HG03139 (cell line): ENCODE measurements at regions not wholly inside any gene's neighbourhood (a gene's known extent, or its start where the extent isn't known, plus 50 kb on each side); places are given as distances from the start of the nearest gene placed in this dataset.
A peak's percentile ranks its signal among the peaks of the same experiment; 100 is the strongest.
"Not testable (repeated sequence)": the region's sequence is repeated elsewhere in the genome, so short reads cannot be mapped to it uniquely, and the experiment has no call there.

Experiments
- ATAC-seq: cut with Tn5 transposase; IDR thresholded peaks from one replicate; pipeline ENCODE4 v1.9.1; 2021; ENCODE audit not compliant: unreplicated experiment

- ATAC-seq: not testable (repeated sequence)
Measured at GRCh38 chr1:199095628-199096027, 456.8 kb downstream of the PTPRC start.

DNA sequence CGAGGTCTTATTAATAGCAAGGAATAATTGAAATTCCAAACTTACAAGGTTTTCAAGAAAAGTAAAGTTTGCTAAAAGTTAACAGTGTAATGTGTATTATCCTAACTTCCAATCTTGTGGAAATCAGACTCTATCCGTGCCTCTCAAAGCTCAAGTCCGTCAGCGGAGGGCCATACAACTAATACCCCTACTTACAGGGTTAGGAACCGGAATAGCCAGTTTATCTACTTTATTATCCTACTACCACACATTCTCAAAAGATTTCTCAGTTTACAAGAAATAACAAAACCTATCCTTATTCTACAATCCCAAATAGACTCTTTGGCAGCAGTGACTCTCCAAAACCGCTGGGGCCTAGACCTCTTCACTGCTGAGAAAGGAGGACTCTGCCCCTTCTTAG, 457.8 kb downstream of the PTPRC start:
- ATAC-seq: no peak

DNA sequence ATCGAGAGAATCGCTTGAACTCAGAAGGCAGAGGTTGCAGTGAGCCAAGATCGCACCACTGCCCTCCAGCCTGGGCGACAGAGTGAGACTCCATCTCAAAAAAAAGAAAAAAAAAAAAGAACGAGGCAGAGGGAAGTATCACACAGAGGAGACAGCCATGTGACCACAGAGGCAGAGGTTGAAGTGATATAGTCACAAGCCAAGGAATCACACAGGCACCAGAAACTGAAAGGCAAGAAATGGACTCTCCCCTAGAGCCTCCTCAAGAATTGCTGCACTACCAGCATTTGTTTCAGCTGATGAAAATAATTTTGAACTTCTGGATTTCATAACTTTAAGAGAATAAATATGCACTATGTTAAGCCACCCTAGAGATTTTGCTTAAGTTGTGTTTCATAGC, 459.6 kb downstream of the PTPRC start:
- no peak for ATAC-seq

- ATAC-seq: no peak
Measured at GRCh38 chr1:199101139-199101538, 462.3 kb downstream of the PTPRC start.

GRCh38 chr1:199101635-199102034, 462.8 kb downstream of the PTPRC start:
- no peak for ATAC-seq

DNA sequence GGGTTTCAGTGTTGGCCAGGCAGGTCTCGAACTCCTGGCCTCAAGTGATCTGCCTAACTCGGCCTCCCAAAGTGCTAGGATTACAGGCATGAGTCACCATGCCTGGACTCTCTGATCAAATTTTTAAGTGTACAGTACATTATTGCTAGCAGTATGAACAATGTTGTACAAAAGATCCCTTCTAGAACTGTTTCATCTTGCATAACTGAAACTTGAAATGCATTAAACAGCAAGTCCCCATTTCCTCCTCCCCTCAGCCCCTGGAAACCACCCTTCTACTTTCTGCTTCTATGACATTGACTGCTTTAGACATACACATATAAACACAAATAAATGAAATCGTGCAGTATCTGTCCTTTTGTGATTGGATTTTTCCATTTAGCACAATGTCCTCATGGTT, 463.4 kb downstream of the PTPRC start:
- no peak for ATAC-seq

- no peak for ATAC-seq
Measured at GRCh38 chr1:199109160-199109559, 470.3 kb downstream of the PTPRC start.

DNA sequence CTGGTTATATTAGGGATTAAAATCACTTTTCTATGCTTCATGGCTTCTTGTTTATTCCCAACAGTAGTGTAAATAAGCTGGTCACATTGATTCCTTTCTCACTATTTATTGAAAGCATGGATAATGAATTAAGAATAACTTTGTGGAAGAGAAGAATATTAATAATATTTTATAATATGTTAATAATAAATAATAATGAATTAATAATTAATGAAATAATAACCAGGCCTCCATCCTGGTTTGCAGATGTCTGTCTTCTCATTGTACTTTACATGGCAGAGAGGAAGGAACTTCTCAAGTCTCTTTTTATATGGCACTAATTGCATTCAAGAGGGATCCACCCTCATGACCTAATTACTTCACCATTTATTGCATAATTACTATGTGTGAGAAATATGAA, 473.5 kb downstream of the PTPRC start:
- ATAC-seq: no peak

GRCh38 chr1:199113265-199113869, 474.5 kb downstream of the PTPRC start:
- ATAC-seq: no peak

DNA sequence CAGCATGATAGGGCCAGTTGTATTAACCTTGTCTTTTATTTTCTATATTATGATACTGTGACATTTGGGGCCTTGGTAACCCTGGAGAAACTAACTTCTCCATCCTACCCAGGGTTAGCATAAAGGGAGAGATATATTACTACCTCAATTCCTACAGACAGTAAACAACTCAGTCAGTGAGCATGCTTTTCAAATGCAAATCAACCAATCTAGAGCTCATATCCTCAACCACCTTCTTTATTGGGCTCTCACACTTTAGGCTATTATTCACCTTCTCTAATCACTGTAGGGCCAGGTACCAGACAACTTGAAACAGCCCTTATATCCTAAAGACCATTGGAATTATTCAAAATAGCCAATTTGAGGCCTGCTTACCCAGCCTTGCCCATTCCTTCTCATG, 477.6 kb downstream of the PTPRC start:
- ATAC-seq: no peak

- ATAC-seq: no peak
Measured at GRCh38 chr1:199121047-199121446, 482.2 kb downstream of the PTPRC start.

- no peak for ATAC-seq
Measured at GRCh38 chr1:199122085-199122484, 483.2 kb downstream of the PTPRC start.

DNA sequence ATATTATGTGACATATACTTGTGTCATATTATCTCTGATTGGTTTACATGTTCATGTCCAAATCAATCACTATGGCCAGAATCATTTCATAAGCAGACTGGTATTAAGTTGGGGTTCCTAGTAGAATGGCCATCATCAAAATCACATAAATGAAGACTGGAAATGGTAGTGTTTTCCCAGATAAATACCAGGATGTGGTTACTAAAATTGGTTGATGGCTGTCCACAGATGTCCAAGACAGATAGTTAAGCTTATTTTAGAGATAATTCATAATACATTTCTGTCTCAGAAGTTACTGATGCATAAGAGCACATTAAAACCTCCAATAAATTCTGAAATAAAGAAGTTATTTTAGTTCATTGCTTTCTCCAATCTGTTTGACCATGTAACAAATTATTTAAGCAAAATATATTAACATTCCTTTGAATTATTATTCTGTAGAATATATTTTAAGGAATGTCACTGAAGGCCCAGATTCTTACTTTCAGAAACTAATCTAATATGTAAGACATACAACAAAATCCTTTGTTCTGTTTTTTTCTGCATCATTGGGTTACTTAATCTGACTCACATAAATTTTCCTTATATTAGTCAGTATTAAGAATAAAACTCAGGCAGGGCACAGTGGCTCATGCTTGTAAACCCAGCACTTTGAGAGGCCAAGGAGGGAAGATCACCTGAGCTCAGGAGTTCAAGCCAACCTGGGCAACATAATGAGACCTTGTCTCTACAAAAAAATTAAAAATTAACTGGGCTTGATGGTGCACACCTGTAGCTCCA, 483.9 kb downstream of the PTPRC start:
- no peak for ATAC-seq

DNA sequence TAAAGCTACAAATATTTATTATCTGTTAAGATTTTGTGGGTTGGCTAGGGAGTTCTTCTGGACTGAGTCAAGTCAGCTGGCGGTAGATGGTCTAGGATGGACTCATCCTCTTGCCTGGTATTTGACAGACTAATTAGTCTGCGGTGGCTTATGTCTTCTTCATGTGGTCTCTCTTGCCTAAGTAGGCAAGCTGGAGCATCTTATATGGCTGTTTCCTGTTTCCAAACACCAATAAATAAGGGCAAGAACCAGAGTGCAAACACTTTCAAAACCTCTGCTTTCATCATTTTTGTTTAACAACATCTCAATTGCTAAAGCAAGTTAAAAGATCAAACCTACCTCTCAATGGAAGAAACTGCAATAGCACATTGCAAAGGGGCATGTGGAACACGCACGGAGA, 484.8 kb downstream of the PTPRC start:
- no peak for ATAC-seq

DNA sequence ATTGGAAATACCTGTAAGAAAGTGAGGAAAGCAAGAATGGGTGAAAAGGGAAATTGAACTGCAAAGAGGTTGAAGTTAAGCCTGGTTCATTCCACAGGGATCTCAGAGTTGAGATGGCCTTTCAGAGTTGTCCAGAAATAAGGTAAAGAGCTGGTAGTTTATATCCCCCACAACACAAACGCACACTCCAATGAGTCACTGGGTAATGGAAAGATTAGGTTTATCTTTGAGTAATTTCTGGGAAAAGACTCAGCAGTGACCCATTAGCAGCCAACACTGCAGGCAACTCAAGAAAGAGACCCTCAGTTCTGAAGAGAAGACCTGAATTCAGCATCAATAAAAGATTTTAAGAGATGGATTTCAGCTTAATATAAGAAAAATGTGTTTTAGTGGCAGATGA, 485.5 kb downstream of the PTPRC start:
- no peak for ATAC-seq

DNA sequence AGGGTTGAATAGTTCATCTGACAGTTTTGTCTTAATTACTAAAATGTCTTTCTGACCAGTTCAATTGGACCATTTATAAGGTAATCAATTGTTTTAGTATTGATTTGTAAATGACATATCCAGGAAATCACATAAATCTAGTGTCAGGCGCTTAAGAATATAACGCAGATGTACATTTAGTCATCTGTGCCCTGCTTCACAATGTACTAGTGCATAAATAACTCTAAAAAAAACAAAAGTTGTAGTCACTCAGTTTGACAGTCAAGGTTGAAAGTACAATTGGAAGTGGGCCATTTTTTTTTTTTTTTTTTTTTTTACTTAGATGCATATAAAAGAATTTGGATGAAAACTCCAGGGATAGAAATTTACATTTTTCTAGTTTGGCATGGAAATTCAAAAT, 490.4 kb downstream of the PTPRC start:
- ATAC-seq: no peak

DNA sequence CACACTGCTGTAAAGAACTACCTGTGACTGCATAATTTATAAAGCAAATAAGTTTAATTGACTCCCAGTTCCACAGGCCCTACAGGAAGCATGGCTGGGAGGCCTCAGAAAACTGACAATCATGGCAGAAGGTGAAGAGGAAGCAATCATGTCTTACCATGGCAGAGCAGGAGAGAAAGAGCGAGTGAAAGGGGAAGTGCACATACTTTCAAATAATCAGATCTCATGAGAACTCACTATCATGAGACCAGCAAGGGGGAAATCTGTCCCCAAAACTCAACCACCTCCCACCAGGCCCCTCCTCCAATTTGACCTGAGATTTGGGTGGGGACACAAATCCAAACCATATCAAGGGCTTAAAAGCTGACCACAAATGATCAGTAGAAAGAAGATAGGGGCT, 493.2 kb downstream of the PTPRC start:
- ATAC-seq: no peak

GRCh38 chr1:199135901-199136300, 497.1 kb downstream of the PTPRC start:
- ATAC-seq: no peak

DNA sequence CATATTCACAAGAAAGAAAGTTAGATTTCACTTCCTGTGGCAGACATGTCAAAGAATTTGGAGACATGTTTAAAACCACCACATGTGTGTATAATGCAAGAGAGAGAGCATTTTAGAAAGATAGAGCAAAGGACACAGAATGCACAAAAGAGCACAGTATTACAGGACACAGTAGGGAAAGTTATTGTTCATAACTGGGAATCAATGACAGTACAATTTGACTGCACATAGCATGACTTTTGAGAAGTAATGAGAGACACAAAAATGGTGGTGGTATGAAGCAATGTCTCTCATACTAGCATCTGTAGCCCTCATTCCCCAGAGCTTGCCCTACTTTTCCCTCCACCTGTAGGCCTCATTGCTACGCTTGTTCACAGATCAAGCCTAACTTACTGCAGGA, 499.2 kb downstream of the PTPRC start:
- ATAC-seq: no peak

- ATAC-seq: no peak
Measured at GRCh38 chr1:199149591-199149990, 510.8 kb downstream of the PTPRC start.

- no peak for ATAC-seq
Measured at GRCh38 chr1:199150756-199151155, 511.9 kb downstream of the PTPRC start.

- ATAC-seq: peak; percentile 53
Measured at GRCh38 chr1:199151634-199152425, 513.0 kb downstream of the PTPRC start.
